K562 (cell line): ENCODE measurements at regions not wholly inside any gene's neighbourhood (a gene's known extent, or its start where the extent isn't known, plus 50 kb on each side); places are given as distances from the start of the nearest gene placed in this dataset.

ENCODE experiments used
- ATAC-seq: fragments of 200-7000 bp; cut with Tn5 transposase; 3 replicates; pipeline ENCODE4 v1.9.1; 2020; ENCODE audit warnings: moderate library complexity
- BruUV-seq: library from RNA; stranded (reverse); fragments of 400-500 nt; replicated peaks from 2 replicates; lab custom pipeline; 2021; lab: Mats Ljungman, UMichigan
- CTCF ChIA-PET: fragments of 300-600 bp; formaldehyde crosslinking; extraction: SDS; loops from one replicate; lab custom pipeline; 2021; ENCODE audit warnings: low intra/inter-chr PET ratio; lab: Yijun Ruan, JAX
- POLR2A ChIA-PET: fragments of 300-600, 350-650 bp; sonication (Branson Sonifier 250); formaldehyde crosslinking; extraction: SDS; loops from one replicate; lab custom pipeline; 2021; ENCODE audit warnings: antibody characterized with exemption, inconsistent platforms; lab: Yijun Ruan, JAX
- DNase-seq, 4 experiments: peaks; one replicate each; pipeline versions ENCODE4 v3.0.0 to v3.0.0-alpha.2; 2011 to 2018; ENCODE audit warnings: low spot score in 3 of 4, mixed read lengths in 3 of 4; ENCODE audit errors: extremely low read depth in 1 of 4
- FAIRE-seq: peaks from 2 replicates; lab custom pipeline; 2011; peaks lifted over from hg19 to GRCh38; lab: Jason Lieb, UNC
- H2AFZ ChIP-seq: 2 replicates; pipeline ENCODE4 v1.6.0; 2011; ENCODE audit warnings: low read depth, low read length, control low read depth, inconsistent platforms
- H3K27ac ChIP-seq: fragments of 200-600 bp; 3 replicates; pipeline ENCODE4 v1.8.0; 2011; ENCODE audit warnings: low read depth, mild to moderate bottlenecking, control low read depth, inconsistent platforms, low read length, moderate library complexity, mixed read lengths; ENCODE audit errors: extremely low read depth
- H3K27me3 ChIP-seq, 2 experiments: fragments of 300-600 bp in 1 of 2; 2 replicates in 1 of 2; 3 replicates in 1 of 2; pipeline versions ENCODE4 v1.6.0 to v1.8.0; 2011; ENCODE audit warnings: inconsistent platforms in 2 of 2, low read length in 2 of 2, mild to moderate bottlenecking in 1 of 2, mixed read lengths in 1 of 2, moderate library complexity in 1 of 2; ENCODE audit not compliant: control insufficient read depth in 2 of 2, insufficient read depth in 2 of 2
- H3K36me3 ChIP-seq: fragments of 300-600 bp; 3 replicates; pipeline ENCODE4 v1.8.0; 2011; ENCODE audit warnings: mild to moderate bottlenecking, low read length, inconsistent platforms; ENCODE audit not compliant: control insufficient read depth, insufficient read depth
- H3K4me1 ChIP-seq, 2 experiments: fragments of 200-600 bp in 1 of 2; replicated peaks in 1 of 2; 2 replicates in 1 of 2; 3 replicates in 1 of 2; pipeline versions ENCODE4 v1.5.1 to v1.8.0; 2011; ENCODE audit warnings: inconsistent platforms in 2 of 2, low read length in 2 of 2, mild to moderate bottlenecking in 1 of 2, mixed read lengths in 1 of 2, moderate library complexity in 1 of 2; ENCODE audit not compliant: control insufficient read depth in 2 of 2, insufficient read depth in 2 of 2
- H3K4me2 ChIP-seq: 2 replicates; pipeline ENCODE4 v1.6.1; 2011; ENCODE audit warnings: low read length, control low read depth, inconsistent platforms, mixed read lengths; ENCODE audit not compliant: insufficient read depth
- H3K4me3 ChIP-seq: fragments of 200-600 bp; sonication (generic), shearing (Covaris generic); 2 replicates; pipeline ENCODE4 v1.5.1; 2016; ENCODE audit warnings: control low read depth, inconsistent platforms
- H3K79me2 ChIP-seq: fragments of 200-600 bp; 3 replicates; pipeline ENCODE4 v1.8.0; 2011; ENCODE audit warnings: low read length, inconsistent platforms; ENCODE audit not compliant: control insufficient read depth, insufficient read depth
- H3K9ac ChIP-seq, 2 experiments: 2 replicates each; pipeline versions ENCODE4 v1.6.0 to v1.6.1; 2011; ENCODE audit warnings: low read depth in 2 of 2, low read length in 2 of 2, control low read depth in 1 of 2, inconsistent platforms in 1 of 2, mild to moderate bottlenecking in 1 of 2, mixed read lengths in 1 of 2; ENCODE audit not compliant: insufficient read depth in 1 of 2
- H3K9me1 ChIP-seq: one replicate; pipeline ENCODE4 v1.6.0; 2011; ENCODE audit warnings: inconsistent platforms, mild to moderate bottlenecking, low read length, moderate library complexity; ENCODE audit not compliant: control insufficient read depth, insufficient read depth
- H3K9me3 ChIP-seq: replicated peaks from 2 replicates; pipeline ENCODE4 v1.5.1; 2011; ENCODE audit warnings: low read depth, low read length, inconsistent platforms; ENCODE audit not compliant: control insufficient read depth, insufficient read depth
- H4K20me1 ChIP-seq: replicated peaks from 2 replicates; pipeline ENCODE4 v1.6.1; 2011; ENCODE audit warnings: low read length, inconsistent platforms, mixed read lengths; ENCODE audit not compliant: control insufficient read depth, insufficient read depth
- ARNT ChIP-seq, 2 experiments: fragments of 450-650 bp; IDR thresholded peaks; 2 replicates each; pipeline ENCODE4 v1.6.1; 2016; ENCODE audit warnings: mild to moderate bottlenecking in 1 of 2
- COPS2 ChIP-seq: fragments of 450-650 bp; conservative IDR thresholded peaks from 2 replicates; pipeline ENCODE4 v1.6.1; 2016; ENCODE audit warnings: mild to moderate bottlenecking, moderate library complexity
- EP300 ChIP-seq: IDR thresholded peaks from 2 replicates; pipeline ENCODE4 v1.6.1; 2012; ENCODE audit warnings: low read length, improper control_type of control experiment
- ILK ChIP-seq: fragments of 450-650 bp; IDR thresholded peaks from 2 replicates; pipeline ENCODE4 v1.6.1; 2016; ENCODE audit warnings: missing genetic modification characterization, low read depth, mild to moderate bottlenecking, missing compliant biosample characterization, moderate library complexity, borderline replicate concordance
- MAFG ChIP-seq: fragments of 450-650 bp; conservative IDR thresholded peaks from 2 replicates; pipeline ENCODE4 v1.6.1; 2016; ENCODE audit warnings: missing genetic modification characterization, missing compliant biosample characterization
- MCM7 ChIP-seq, 2 experiments: fragments of 450-650 bp; IDR thresholded peaks; 2 replicates each; pipeline ENCODE4 v1.6.1; 2016 to 2018
- NFATC3 ChIP-seq: fragments of 450-650 bp; IDR thresholded peaks from 2 replicates; pipeline ENCODE4 v1.6.1; 2017; ENCODE audit warnings: mild to moderate bottlenecking
- NFXL1 ChIP-seq: fragments of 450-650 bp; formaldehyde crosslinking; IDR thresholded peaks from 2 replicates; pipeline ENCODE4 v1.4.0; 2021; ENCODE audit warnings: mild to moderate bottlenecking
- NUFIP1 ChIP-seq: fragments of 450-650 bp; IDR thresholded peaks from 2 replicates; pipeline ENCODE4 v1.6.1; 2018; ENCODE audit not compliant: partially characterized antibody
- RCOR1 ChIP-seq, 2 experiments: IDR thresholded peaks; 2 replicates each; pipeline ENCODE4 v1.6.1; 2012; ENCODE audit warnings: low read depth in 2 of 2, low read length in 2 of 2, borderline replicate concordance in 1 of 2, improper control_type of control experiment in 1 of 2
- ZBTB43 ChIP-seq: sonication (generic); formaldehyde crosslinking; IDR thresholded peaks from 2 replicates; pipeline ENCODE4 v1.8.0; 2023; ENCODE audit warnings: mild to moderate bottlenecking, missing genetic modification reagents
- WGBS: fragments of 100-300 bp; shearing (Covaris generic); methylation state at CpG from one replicate; pipeline ENCODE4 v1.1.6; 2016; ENCODE audit warnings: low coverage, mixed read lengths; ENCODE audit not compliant: insufficient coverage; ENCODE audit errors: missing lambda C conversion rate; 5-methylcytosine and 5-hydroxymethylcytosine counted together
- in situ Hi-C: fragments of 300-500 bp; cut with MboI; formaldehyde crosslinking; loops from 4 replicates; pipeline ENCODE4 v1.15.0; 2018; ENCODE audit warnings: inconsistent platforms, mixed read lengths
- intact Hi-C: fragments of 100-400 bp; cut with micrococcal nuclease; formaldehyde crosslinking; loops from 2 replicates; pipeline ENCODE4 v1.14.2; 2022
- TF ChIP-seq, protein P1 (sequence below): IDR thresholded peaks from 2 replicates; pipeline ENCODE4 v1.6.1; 2012; ENCODE audit warnings: low read depth, low read length, improper control_type of control experiment, borderline replicate concordance
- TF ChIP-seq, protein P2 (sequence below): IDR thresholded peaks from 2 replicates; pipeline ENCODE4 v1.6.1; 2016; ENCODE audit warnings: missing genetic modification characterization, missing compliant biosample characterization
- TF ChIP-seq, protein P3 (sequence below): sonication (generic); formaldehyde crosslinking; IDR thresholded peaks from 2 replicates; pipeline ENCODE4 v1.9.0; 2022; ENCODE audit warnings: mild to moderate bottlenecking, missing genetic modification reagents

DNA sequence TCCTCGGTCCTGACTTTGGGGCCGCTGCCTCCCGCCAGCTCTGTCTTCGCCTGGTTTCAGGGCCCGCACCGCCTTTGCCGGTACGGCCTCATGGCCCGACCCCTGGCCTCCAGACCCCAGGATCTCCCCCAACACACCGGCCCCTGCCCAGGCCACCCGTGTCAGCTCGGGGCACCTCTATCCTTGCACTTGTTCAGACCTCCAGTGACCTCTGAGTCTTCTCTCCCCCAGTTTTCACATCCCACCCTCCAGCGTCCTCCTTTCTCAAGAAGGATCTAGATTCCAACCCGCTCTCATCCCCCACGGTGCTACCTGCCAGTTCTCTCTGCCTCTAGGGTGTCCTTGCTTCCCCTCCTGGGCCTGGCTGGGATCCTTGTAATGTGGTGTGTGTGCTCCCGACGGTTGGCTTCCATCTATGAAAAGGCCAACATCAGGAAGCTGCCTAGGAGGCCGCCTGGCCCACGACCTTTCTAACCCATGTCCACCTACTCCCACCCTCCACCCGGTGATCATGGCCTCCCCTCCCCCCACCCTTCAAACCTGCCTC, 61.1 kb downstream of the SPATA31C2 start:
- ChIA-PET CTCF (no interaction called here), POLR2A (no interaction called here)
- FAIRE-seq = no peak
- Histone ChIP-seq H4K20me1 (no peaks in the 10 kb centered on the region), H3K36me3 (no peaks in the 10 kb centered on the region), H3K4me3 (no peak overlapping the region), H3K27ac (no peak overlapping the region), H3K79me2 (no peaks in the 10 kb centered on the region), H3K9ac (no peak overlapping the region; a peak in 1 of 4 replicates), H3K27me3 (peaks cover 5 to 37% of the 10 kb centered on the region in 2 experiments; a peak in 4 of 5 replicates), H3K9me3 (no peaks in the 10 kb centered on the region), H2AFZ (no peak overlapping the region), H3K4me1 (peaks cover 0 to 13% of the 10 kb centered on the region in 2 experiments; a peak in 2 of 5 replicates), H3K4me2 (no peak overlapping the region), H3K9me1 (no peaks in the 10 kb centered on the region)
- no TSS peak for BruUV-seq
- no peak for ATAC-seq
- in situ Hi-C loops = no loop called here
- no peak for DNase-seq
- intact Hi-C loops = no loop called here
- 14% methylated on average over 13 of the region's 20 CpGs for WGBS
- TF ChIP-seq ILK (tag) (no peak), ARNT (IDR thresholded peaks at IDR 0.05) (no peak), NFXL1 (CRISPR knock-in tag) (no peak), RCOR1 (IDR thresholded peaks at IDR 0.05; ENCODE audit: borderline replicate concordance in 1 of 2, low read depth in 2 of 2, low read length in 2 of 2) (no peak), NFATC3 (no peak), COPS2 (no peak), EP300 (no peak), ZBTB43 (CRISPR knock-in tag) (no peak), MAFG (tag) (no peak), NUFIP1 (no peak), MCM7 (IDR thresholded peaks at IDR 0.05) (no peak)
- TF ChIP-seq, protein P1, sequence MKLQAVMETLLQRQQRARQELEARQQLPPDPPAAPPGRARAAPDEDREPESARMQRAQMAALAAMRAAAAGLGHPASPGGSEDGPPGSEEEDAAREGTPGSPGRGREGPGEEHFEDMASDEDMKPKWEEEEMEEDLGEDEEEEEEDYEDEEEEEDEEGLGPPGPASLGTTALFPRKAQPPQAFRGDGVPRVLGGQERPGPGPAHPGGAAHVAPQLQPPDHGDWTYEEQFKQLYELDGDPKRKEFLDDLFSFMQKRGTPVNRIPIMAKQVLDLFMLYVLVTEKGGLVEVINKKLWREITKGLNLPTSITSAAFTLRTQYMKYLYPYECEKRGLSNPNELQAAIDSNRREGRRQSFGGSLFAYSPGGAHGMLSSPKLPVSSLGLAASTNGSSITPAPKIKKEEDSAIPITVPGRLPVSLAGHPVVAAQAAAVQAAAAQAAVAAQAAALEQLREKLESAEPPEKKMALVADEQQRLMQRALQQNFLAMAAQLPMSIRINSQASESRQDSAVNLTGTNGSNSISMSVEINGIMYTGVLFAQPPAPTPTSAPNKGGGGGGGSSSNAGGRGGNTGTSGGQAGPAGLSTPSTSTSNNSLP = no peak
- TF ChIP-seq, protein P2, sequence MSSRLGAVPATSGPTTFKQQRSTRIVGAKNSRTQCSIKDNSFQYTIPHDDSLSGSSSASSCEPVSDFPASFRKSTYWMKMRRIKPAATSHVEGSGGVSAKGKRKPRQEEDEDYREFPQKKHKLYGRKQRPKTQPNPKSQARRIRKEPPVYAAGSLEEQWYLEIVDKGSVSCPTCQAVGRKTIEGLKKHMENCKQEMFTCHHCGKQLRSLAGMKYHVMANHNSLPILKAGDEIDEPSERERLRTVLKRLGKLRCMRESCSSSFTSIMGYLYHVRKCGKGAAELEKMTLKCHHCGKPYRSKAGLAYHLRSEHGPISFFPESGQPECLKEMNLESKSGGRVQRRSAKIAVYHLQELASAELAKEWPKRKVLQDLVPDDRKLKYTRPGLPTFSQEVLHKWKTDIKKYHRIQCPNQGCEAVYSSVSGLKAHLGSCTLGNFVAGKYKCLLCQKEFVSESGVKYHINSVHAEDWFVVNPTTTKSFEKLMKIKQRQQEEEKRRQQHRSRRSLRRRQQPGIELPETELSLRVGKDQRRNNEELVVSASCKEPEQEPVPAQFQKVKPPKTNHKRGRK (tag) = no peak
- TF ChIP-seq, protein P3, sequence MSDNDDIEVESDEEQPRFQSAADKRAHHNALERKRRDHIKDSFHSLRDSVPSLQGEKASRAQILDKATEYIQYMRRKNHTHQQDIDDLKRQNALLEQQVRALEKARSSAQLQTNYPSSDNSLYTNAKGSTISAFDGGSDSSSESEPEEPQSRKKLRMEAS (CRISPR knock-in tag) = no peak
